Neural crest cell (in vitro differentiated cells): ENCODE measurements at regions not wholly inside any gene's neighbourhood (a gene's known extent, or its start where the extent isn't known, plus 50 kb on each side); places are given as distances from the start of the nearest gene placed in this dataset.

ENCODE experiments used
- DNase-seq: peaks from one replicate; pipeline ENCODE4 v3.0.0; 2021; ENCODE audit warnings: low read depth, mixed read lengths, low spot score
- H3K27ac Mint-ChIP-seq: one replicate; pipeline ENCODE4 v1.8.0; 2021; ENCODE audit warnings: mild to moderate bottlenecking, mixed read lengths; ENCODE audit not compliant: unreplicated experiment
- H3K27me3 Mint-ChIP-seq: 2 replicates; pipeline ENCODE4 v1.8.0; 2021; ENCODE audit warnings: low read depth, mild to moderate bottlenecking, mixed read lengths
- H3K36me3 Mint-ChIP-seq: 2 replicates; pipeline ENCODE4 v1.8.0; 2021; ENCODE audit warnings: low read depth, mild to moderate bottlenecking, mixed read lengths
- H3K4me1 Mint-ChIP-seq: 2 replicates; pipeline ENCODE4 v1.8.0; 2021; ENCODE audit warnings: mixed read lengths
- H3K4me3 Mint-ChIP-seq: one replicate; pipeline ENCODE4 v1.8.0; 2021; ENCODE audit warnings: mild to moderate bottlenecking, mixed read lengths
- H3K9me3 Mint-ChIP-seq: 2 replicates; pipeline ENCODE4 v1.8.0; 2021; ENCODE audit warnings: mixed read lengths
- TF ChIP-seq, protein P1 (sequence below): fragments of 200-600 bp; sonication (generic); conservative IDR thresholded peaks from 2 replicates; pipeline ENCODE4 v1.5.0; 2021; ENCODE audit warnings: antibody characterized with exemption, mild to moderate bottlenecking

DNA sequence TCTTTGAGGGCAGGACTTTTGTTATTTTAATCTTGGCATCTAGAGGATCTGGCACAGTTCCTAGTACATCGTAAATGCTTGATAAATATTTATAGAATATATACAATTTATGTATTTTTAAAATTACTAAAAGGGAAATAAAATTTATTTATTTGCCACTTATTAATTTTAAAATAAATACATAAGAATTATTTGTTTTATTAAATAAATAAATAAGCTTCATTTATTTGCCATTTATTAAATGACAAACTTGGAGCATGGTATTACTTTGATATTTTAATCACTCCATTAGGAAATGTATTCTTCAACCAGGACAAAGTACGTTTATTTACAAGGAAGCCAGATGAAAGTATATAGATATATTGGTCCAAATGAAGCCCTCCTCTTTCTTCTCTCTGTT, 118.7 kb upstream of the LRIG3 start:
- no peaks in the 10 kb centered on the region for H3K9me3 Mint-ChIP-seq
- TF ChIP-seq, protein P1, sequence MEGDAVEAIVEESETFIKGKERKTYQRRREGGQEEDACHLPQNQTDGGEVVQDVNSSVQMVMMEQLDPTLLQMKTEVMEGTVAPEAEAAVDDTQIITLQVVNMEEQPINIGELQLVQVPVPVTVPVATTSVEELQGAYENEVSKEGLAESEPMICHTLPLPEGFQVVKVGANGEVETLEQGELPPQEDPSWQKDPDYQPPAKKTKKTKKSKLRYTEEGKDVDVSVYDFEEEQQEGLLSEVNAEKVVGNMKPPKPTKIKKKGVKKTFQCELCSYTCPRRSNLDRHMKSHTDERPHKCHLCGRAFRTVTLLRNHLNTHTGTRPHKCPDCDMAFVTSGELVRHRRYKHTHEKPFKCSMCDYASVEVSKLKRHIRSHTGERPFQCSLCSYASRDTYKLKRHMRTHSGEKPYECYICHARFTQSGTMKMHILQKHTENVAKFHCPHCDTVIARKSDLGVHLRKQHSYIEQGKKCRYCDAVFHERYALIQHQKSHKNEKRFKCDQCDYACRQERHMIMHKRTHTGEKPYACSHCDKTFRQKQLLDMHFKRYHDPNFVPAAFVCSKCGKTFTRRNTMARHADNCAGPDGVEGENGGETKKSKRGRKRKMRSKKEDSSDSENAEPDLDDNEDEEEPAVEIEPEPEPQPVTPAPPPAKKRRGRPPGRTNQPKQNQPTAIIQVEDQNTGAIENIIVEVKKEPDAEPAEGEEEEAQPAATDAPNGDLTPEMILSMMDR: no peak
- H3K27me3 Mint-ChIP-seq: no peaks in the 10 kb centered on the region
- H3K27ac Mint-ChIP-seq: no peak overlapping the region
- peaks cover 70% of the 10 kb centered on the region for H3K4me1 Mint-ChIP-seq
- DNase-seq: no peak
- no peaks in the 10 kb centered on the region for H3K36me3 Mint-ChIP-seq
- no peak overlapping the region for H3K4me3 Mint-ChIP-seq

DNA sequence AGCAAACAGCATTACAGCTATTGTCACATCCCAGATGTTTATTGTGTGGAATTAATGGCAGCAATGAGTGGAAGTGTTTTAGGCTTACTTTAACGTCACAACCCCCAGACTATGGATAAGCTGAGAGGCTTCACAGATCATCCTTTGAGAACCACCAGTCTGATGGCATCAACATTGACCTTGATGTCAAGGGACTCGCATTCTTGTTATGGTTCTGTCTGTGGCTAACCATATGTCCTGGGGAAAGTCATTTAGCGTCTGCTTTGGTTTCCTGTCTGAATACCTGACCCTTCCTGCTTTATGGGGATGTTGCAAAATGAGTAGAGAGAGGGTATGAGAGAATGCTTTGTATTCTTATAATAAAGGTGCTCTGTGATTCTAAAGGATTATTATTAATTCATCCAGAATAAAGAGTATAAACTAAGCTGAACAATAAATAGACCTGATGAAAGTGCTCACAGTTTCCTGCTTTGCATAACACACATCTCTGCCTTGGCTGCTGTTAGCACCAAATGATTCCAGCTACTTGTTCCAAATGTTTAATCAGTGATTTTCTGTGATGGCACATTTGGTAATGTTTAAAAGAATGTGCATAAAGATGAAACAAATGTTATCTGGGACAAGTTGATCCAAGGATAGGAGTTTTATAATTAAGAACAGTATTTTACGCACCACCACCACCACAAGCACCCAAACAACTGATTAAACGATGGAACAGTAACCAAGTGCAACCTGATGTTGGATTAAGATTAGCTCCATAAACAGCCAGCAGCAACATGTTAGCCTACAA, 116.9 kb upstream of the LRIG3 start:
- Mint-ChIP-seq H3K27ac (no peak overlapping the region), H3K4me1 (peaks cover 60% of the 10 kb centered on the region), H3K9me3 (no peaks in the 10 kb centered on the region), H3K27me3 (no peaks in the 10 kb centered on the region), H3K4me3 (no peak overlapping the region), H3K36me3 (no peaks in the 10 kb centered on the region)
- DNase-seq: no peak
- TF ChIP-seq, protein P1: no peak

GRCh38 chr12:59036347-59036746, 116.0 kb upstream of the LRIG3 start:
- H3K9me3 Mint-ChIP-seq: no peaks in the 10 kb centered on the region
- DNase-seq: no peak
- H3K4me3 Mint-ChIP-seq: no peak overlapping the region
- H3K27ac Mint-ChIP-seq: peak overlapping the region; percentile 60
- H3K27me3 Mint-ChIP-seq: no peaks in the 10 kb centered on the region
- H3K4me1 Mint-ChIP-seq: peaks cover 52% of the 10 kb centered on the region
- no peaks in the 10 kb centered on the region for H3K36me3 Mint-ChIP-seq
- TF ChIP-seq, protein P1: no peak

- H3K27ac Mint-ChIP-seq: no peak overlapping the region
Observed at GRCh38 chr12:59031313-59031712, 111.0 kb upstream of the LRIG3 start.

DNA sequence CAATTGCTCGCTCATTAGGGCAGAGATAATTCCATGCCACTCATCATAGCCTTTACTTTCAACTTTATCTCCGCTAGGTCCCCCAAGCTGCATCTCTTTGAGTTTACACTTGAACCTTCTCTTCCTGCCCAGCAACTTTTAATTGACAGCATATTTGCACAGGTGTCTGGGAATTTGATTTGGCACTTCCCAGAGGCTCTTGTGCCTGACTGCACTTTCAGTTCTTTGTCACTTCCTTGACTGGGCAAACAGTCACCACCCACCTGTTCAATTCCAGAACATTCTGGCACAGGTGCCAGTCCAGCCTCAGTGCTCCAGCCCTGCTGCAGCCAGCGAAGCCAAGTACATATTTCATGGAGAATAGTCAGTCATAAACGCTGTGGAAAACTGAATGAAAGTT, 110.1 kb upstream of the LRIG3 start:
- Mint-ChIP-seq H3K36me3 (no peaks in the 10 kb centered on the region), H3K9me3 (no peaks in the 10 kb centered on the region), H3K4me3 (no peak overlapping the region), H3K4me1 (no peaks in the 10 kb centered on the region), H3K27me3 (no peaks in the 10 kb centered on the region), H3K27ac (peak overlapping the region; percentile 40)
- no peak for DNase-seq
- TF ChIP-seq, protein P1: no peak

More at GRCh38 chr12:59031313-59031712, 111.0 kb upstream of the LRIG3 start:
- peaks cover 9% of the 10 kb centered on the region for H3K4me1 Mint-ChIP-seq
- H3K9me3 Mint-ChIP-seq: no peaks in the 10 kb centered on the region
- TF ChIP-seq, protein P1: no peak
- no peak for DNase-seq
- H3K36me3 Mint-ChIP-seq: no peaks in the 10 kb centered on the region
- H3K27me3 Mint-ChIP-seq: no peaks in the 10 kb centered on the region
- no peak overlapping the region for H3K4me3 Mint-ChIP-seq
